ENCODE measurements at regions not wholly inside any gene's neighbourhood (a gene's known extent, or its start where the extent isn't known, plus 50 kb on each side); places are given as distances from the start of the nearest gene placed in this dataset.

- TF ChIP-seq CTCF (conservative IDR thresholded peaks at IDR 0.05; ENCODE audit: low read depth, low read length) (no peak), CEBPB (IDR thresholded peaks at IDR 0.05; ENCODE audit: low read depth, low read length) (no peak), RCOR1 (IDR thresholded peaks at IDR 0.05; ENCODE audit: insufficient replicate concordance, low read length) (no peak), POLR2A (IDR thresholded peaks at IDR 0.05; ENCODE audit: low read depth, low read length) (no peak), SMC3 (IDR thresholded peaks at IDR 0.05; ENCODE audit: low read depth, low read length) (no peak), RFX5 (IDR thresholded peaks at IDR 0.05; ENCODE audit: low read depth, low read length) (no peak), ELK1 (IDR thresholded peaks at IDR 0.05; ENCODE audit: borderline replicate concordance, low read depth, low read length) (no peak), USF2 (IDR thresholded peaks at IDR 0.05; ENCODE audit: low read depth, low read length) (no peak), RAD21 (IDR thresholded peaks at IDR 0.05; ENCODE audit: low read length) (no peak), MAZ (IDR thresholded peaks at IDR 0.05; ENCODE audit: borderline replicate concordance, low read depth, low read length) (no peak), CHD1 (IDR thresholded peaks at IDR 0.05; ENCODE audit: low read depth, low read length) (no peak)
Observed at GRCh38 chr4:7128234-7128633, 60.4 kb upstream of the GRPEL1 start.

All from IMR-90 (cell line).